HG03039 (cell line): ENCODE measurements at regions not wholly inside any gene's neighbourhood (a gene's known extent, or its start where the extent isn't known, plus 50 kb on each side); places are given as distances from the start of the nearest gene placed in this dataset.
"Not testable (repeated sequence)": the region's sequence is repeated elsewhere in the genome, so short reads cannot be mapped to it uniquely, and the experiment has no call there.

Experiments
- ATAC-seq: cut with Tn5 transposase; IDR thresholded peaks from one replicate; pipeline ENCODE4 v1.9.1; 2021; ENCODE audit warnings: mild to moderate bottlenecking, moderate library complexity; ENCODE audit not compliant: unreplicated experiment

- no peak for ATAC-seq
Measured at GRCh38 chr16:52657924-52658323, 111.0 kb upstream of the TOX3 start.

- not testable (repeated sequence) for ATAC-seq
Measured at GRCh38 chr16:52655916-52656315, 109.0 kb upstream of the TOX3 start.

GRCh38 chr16:52655156-52655555 is 108.2 kb upstream of the TOX3 start:
- ATAC-seq: not testable (repeated sequence)

GRCh38 chr16:52652033-52652432 is 105.1 kb upstream of the TOX3 start:
- ATAC-seq: no peak

GRCh38 chr16:52650789-52651188 is 103.8 kb upstream of the TOX3 start:
- no peak for ATAC-seq

GRCh38 chr16:52650318-52650717 is 103.4 kb upstream of the TOX3 start:
- no peak for ATAC-seq

- ATAC-seq: no peak
Measured at GRCh38 chr16:52649870-52650269, 102.9 kb upstream of the TOX3 start.

GRCh38 chr16:52647588-52647987 is 100.6 kb upstream of the TOX3 start:
- no peak for ATAC-seq

- no peak for ATAC-seq
Measured at GRCh38 chr16:52643006-52643405, 96.1 kb upstream of the TOX3 start.

- ATAC-seq: no peak
Measured at GRCh38 chr16:52634528-52634927, 87.6 kb upstream of the TOX3 start.

- ATAC-seq: no peak
Measured at GRCh38 chr16:52634104-52634503, 87.2 kb upstream of the TOX3 start.

GRCh38 chr16:52633230-52633629 is 86.3 kb upstream of the TOX3 start:
- ATAC-seq: no peak

GRCh38 chr16:52631711-52632110 is 84.8 kb upstream of the TOX3 start:
- no peak for ATAC-seq

- ATAC-seq: no peak
Measured at GRCh38 chr16:52630711-52631110, 83.8 kb upstream of the TOX3 start.

- no peak for ATAC-seq
Measured at GRCh38 chr16:52629296-52629695, 82.4 kb upstream of the TOX3 start.

- ATAC-seq: no peak
Measured at GRCh38 chr16:52624891-52625290, 77.9 kb upstream of the TOX3 start.

GRCh38 chr16:52621651-52622050 is 74.7 kb upstream of the TOX3 start:
- ATAC-seq: no peak

GRCh38 chr16:52618753-52619497 is 72.0 kb upstream of the TOX3 start:
- ATAC-seq: no peak

- ATAC-seq: no peak
Measured at GRCh38 chr16:52617591-52617990, 70.6 kb upstream of the TOX3 start.

- ATAC-seq: no peak
Measured at GRCh38 chr16:52613508-52613907, 66.6 kb upstream of the TOX3 start.

- ATAC-seq: no peak
Measured at GRCh38 chr16:52611817-52612673, 65.1 kb upstream of the TOX3 start.

- no peak for ATAC-seq
Measured at GRCh38 chr16:52603015-52603414, 56.1 kb upstream of the TOX3 start.
